Osteoblast (primary cell): ENCODE measurements at regions not wholly inside any gene's neighbourhood (a gene's known extent, or its start where the extent isn't known, plus 50 kb on each side); places are given as distances from the start of the nearest gene placed in this dataset.

Source experiments
- DNase-seq: peaks from one replicate; pipeline ENCODE4 v3.0.0; 2011; ENCODE audit warnings: low spot score, mixed read lengths; ENCODE audit not compliant: insufficient read length; ENCODE audit errors: missing footprints
- H2AFZ ChIP-seq: 2 replicates; pipeline ENCODE4 v1.6.0; 2011; ENCODE audit warnings: mild to moderate bottlenecking, low read length
- H3K27ac ChIP-seq: 2 replicates; pipeline ENCODE4 v1.5.1; 2011; ENCODE audit warnings: mild to moderate bottlenecking, low read depth, low read length, moderate library complexity
- H3K27me3 ChIP-seq: 2 replicates; pipeline ENCODE4 v1.6.0; 2012; ENCODE audit warnings: mild to moderate bottlenecking, control low read depth, inconsistent platforms, low read length, moderate library complexity; ENCODE audit not compliant: insufficient read depth
- H3K36me3 ChIP-seq: 2 replicates; pipeline ENCODE4 v1.5.1; 2011; ENCODE audit warnings: mild to moderate bottlenecking, low read length, control low read depth, moderate library complexity; ENCODE audit not compliant: insufficient read depth
- H3K4me1 ChIP-seq: 2 replicates; pipeline ENCODE4 v1.5.1; 2011; ENCODE audit warnings: mild to moderate bottlenecking, low read length, control low read depth, moderate library complexity; ENCODE audit not compliant: insufficient read depth
- H3K4me2 ChIP-seq: 2 replicates; pipeline ENCODE4 v1.6.0; 2011; ENCODE audit warnings: mild to moderate bottlenecking, low read length; ENCODE audit not compliant: insufficient read depth
- H3K4me3 ChIP-seq: fragments of 200-600 bp; sonication (generic); 3 replicates; pipeline ENCODE4 v1.5.1; 2012; ENCODE audit warnings: mild to moderate bottlenecking, low read length, inconsistent platforms; ENCODE audit not compliant: insufficient read depth
- H3K79me2 ChIP-seq: 2 replicates; pipeline ENCODE4 v1.6.0; 2012; ENCODE audit warnings: mild to moderate bottlenecking, low read length, control low read depth, inconsistent platforms; ENCODE audit not compliant: insufficient read depth
- H3K9me3 ChIP-seq: 2 replicates; pipeline ENCODE4 v1.5.1; 2011; ENCODE audit warnings: low read depth, low read length, control low read depth
- H4K20me1 ChIP-seq: 2 replicates; pipeline ENCODE4 v1.6.0; 2012; ENCODE audit warnings: mild to moderate bottlenecking, low read length, control low read depth; ENCODE audit not compliant: insufficient read depth
- CTCF ChIP-seq: IDR thresholded peaks from 2 replicates; pipeline ENCODE4 v1.5.1; 2011; ENCODE audit warnings: mild to moderate bottlenecking, low read depth, low read length, moderate library complexity; ENCODE audit errors: extremely low read depth

- no peaks in the 10 kb centered on the region for H4K20me1 ChIP-seq
- TF ChIP-seq CTCF = no peak
- H3K4me2 ChIP-seq = no peak overlapping the region
- no peak for DNase-seq
- H3K79me2 ChIP-seq = no peaks in the 10 kb centered on the region
- no peaks in the 10 kb centered on the region for H3K9me3 ChIP-seq
- H3K27me3 ChIP-seq = peaks cover 9% of the 10 kb centered on the region
- no peak overlapping the region for H3K27ac ChIP-seq
- H3K4me1 ChIP-seq = peaks cover 7% of the 10 kb centered on the region
- no peaks in the 10 kb centered on the region for H3K36me3 ChIP-seq
- no peak overlapping the region for H3K4me3 ChIP-seq
- H2AFZ ChIP-seq = no peak overlapping the region
These were observed 160.6 kb downstream of the EFNB1 start for GRCh38 chrX:68989456-68989855.

- no peak overlapping the region for H2AFZ ChIP-seq
- H3K36me3 ChIP-seq = no peaks in the 10 kb centered on the region
- no peak for DNase-seq
- peaks cover 4% of the 10 kb centered on the region for H3K27me3 ChIP-seq
- H3K4me1 ChIP-seq = peaks cover 7% of the 10 kb centered on the region
- no peak overlapping the region for H3K4me3 ChIP-seq
- no peak overlapping the region for H3K27ac ChIP-seq
- no peaks in the 10 kb centered on the region for H4K20me1 ChIP-seq
- no peak for TF ChIP-seq CTCF
- H3K9me3 ChIP-seq = no peaks in the 10 kb centered on the region
- H3K79me2 ChIP-seq = no peaks in the 10 kb centered on the region
- H3K4me2 ChIP-seq = no peak overlapping the region
These were observed 160.0 kb downstream of the EFNB1 start for GRCh38 chrX:68988865-68989264.

- DNase-seq = no peak
- Histone ChIP-seq H3K9me3 (no peaks in the 10 kb centered on the region), H3K4me3 (no peak overlapping the region), H3K27ac (no peak overlapping the region), H3K4me1 (peaks cover under 1% of the 10 kb centered on the region), H3K36me3 (no peaks in the 10 kb centered on the region), H3K4me2 (no peak overlapping the region), H3K27me3 (peaks cover 13% of the 10 kb centered on the region), H2AFZ (no peak overlapping the region), H3K79me2 (no peaks in the 10 kb centered on the region), H4K20me1 (no peaks in the 10 kb centered on the region)
- TF ChIP-seq CTCF = no peak
These were observed 156.4 kb downstream of the EFNB1 start for GRCh38 chrX:68985135-68985755.

GRCh38 chrX:68983004-68983857, 154.4 kb downstream of the EFNB1 start:
- no peak for DNase-seq
- TF ChIP-seq CTCF = no peak
- no peak overlapping the region for H3K4me2 ChIP-seq
- H3K27me3 ChIP-seq = peaks cover 13% of the 10 kb centered on the region
- no peaks in the 10 kb centered on the region for H3K9me3 ChIP-seq
- no peaks in the 10 kb centered on the region for H3K36me3 ChIP-seq
- no peaks in the 10 kb centered on the region for H4K20me1 ChIP-seq
- peaks cover 2% of the 10 kb centered on the region for H3K4me1 ChIP-seq
- H2AFZ ChIP-seq = no peak overlapping the region
- no peak overlapping the region for H3K27ac ChIP-seq
- no peaks in the 10 kb centered on the region for H3K79me2 ChIP-seq
- no peak overlapping the region for H3K4me3 ChIP-seq
